ENCODE measurements at regions not wholly inside any gene's neighbourhood (a gene's known extent, or its start where the extent isn't known, plus 50 kb on each side); places are given as distances from the start of the nearest gene placed in this dataset.

DNA sequence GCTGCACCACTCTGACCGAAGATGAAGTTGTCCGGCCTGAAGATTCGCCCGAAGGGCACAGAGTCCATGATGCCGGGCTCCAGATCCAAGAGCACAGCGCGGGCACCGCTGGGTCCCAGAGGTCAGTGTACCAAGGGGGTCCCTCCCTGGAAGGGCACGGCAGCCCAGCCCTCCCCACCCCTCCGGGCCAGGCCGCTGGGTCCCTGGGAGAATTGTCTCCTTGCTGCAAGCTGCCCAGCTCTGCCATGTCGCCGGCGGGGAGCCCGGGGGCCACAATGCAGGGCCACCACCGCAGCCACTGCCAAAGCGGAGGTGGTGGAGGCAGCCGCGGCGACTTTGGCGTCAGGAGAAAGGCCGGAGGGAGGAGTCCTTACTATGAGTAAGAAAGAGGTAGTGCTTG, 189.5 kb upstream of the CYRIA start:
- Histone ChIP-seq H3K27ac (no peak overlapping the region), H3K36me3 (replicated peaks; ENCODE audit: insufficient read depth, low read depth) (no peaks in the 10 kb centered on the region), H4K20me1 (ENCODE audit: insufficient read depth, poor library complexity, severe bottlenecking) (no peaks in the 10 kb centered on the region), H3K4me3 (no peak overlapping the region), H3K4me1 (ENCODE audit: insufficient read depth) (no peaks in the 10 kb centered on the region), H3K9me3 (ENCODE audit: low read depth) (no peaks in the 10 kb centered on the region), H3K27me3 (no peaks in the 10 kb centered on the region), H3K79me2 (no peaks in the 10 kb centered on the region), H3K9me2 (replicated peaks; ENCODE audit: insufficient read depth) (no peaks in the 10 kb centered on the region), H3K4me2 (no peak overlapping the region), H2AFZ (no peak overlapping the region)
- no peak for DNase-seq (ENCODE audit: low spot score)
- whole genome bisulfite sequencing (ENCODE audit: low lambda C conversion rate, missing lambda C conversion rate), result 97% methylated on average over 19 of the region's 22 CpGs
- TF ChIP-seq EZH2phosphoT487 (IDR thresholded peaks at IDR 0.05; ENCODE audit: low read depth, severe bottlenecking, unreplicated experiment) (no peak), EZH2 (IDR thresholded peaks at IDR 0.05; ENCODE audit: borderline replicate concordance) (no peak)
- TF ChIP-seq, protein P1, sequence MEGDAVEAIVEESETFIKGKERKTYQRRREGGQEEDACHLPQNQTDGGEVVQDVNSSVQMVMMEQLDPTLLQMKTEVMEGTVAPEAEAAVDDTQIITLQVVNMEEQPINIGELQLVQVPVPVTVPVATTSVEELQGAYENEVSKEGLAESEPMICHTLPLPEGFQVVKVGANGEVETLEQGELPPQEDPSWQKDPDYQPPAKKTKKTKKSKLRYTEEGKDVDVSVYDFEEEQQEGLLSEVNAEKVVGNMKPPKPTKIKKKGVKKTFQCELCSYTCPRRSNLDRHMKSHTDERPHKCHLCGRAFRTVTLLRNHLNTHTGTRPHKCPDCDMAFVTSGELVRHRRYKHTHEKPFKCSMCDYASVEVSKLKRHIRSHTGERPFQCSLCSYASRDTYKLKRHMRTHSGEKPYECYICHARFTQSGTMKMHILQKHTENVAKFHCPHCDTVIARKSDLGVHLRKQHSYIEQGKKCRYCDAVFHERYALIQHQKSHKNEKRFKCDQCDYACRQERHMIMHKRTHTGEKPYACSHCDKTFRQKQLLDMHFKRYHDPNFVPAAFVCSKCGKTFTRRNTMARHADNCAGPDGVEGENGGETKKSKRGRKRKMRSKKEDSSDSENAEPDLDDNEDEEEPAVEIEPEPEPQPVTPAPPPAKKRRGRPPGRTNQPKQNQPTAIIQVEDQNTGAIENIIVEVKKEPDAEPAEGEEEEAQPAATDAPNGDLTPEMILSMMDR (IDR thresholded peaks at IDR 0.05; ENCODE audit: poor library complexity), result no peak

DNA sequence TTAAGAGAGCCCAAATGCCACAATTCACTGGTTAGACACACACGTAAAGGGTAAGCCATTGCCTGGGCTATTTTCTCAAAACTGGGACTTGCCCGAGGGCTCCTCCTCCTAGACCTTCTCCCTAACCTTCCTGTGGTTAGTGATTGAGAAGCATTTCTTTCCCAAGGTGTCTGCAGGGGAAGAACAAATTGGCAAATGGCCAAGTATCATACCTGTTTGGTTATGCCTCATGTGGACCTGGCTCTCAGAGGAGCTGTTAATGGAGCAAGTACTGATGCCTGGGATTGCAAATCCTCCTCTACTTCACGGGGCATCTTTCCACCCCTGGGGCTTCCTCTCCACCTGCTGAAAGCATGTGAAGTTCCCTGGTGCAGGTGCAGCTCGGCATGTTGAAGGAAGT, 187.5 kb upstream of the CYRIA start:
- no peaks in the 10 kb centered on the region for H3K9me3 ChIP-seq (ENCODE audit: low read depth)
- H4K20me1 ChIP-seq (ENCODE audit: insufficient read depth, poor library complexity, severe bottlenecking), result no peaks in the 10 kb centered on the region
- H3K4me3 ChIP-seq, result no peak overlapping the region
- no peak overlapping the region for H3K4me2 ChIP-seq
- DNase-seq (ENCODE audit: low spot score), result no peak
- H3K79me2 ChIP-seq, result no peaks in the 10 kb centered on the region
- H3K4me1 ChIP-seq (ENCODE audit: insufficient read depth), result no peaks in the 10 kb centered on the region
- WGBS (ENCODE audit: low lambda C conversion rate, missing lambda C conversion rate), result 90% methylated on average over 4 of the region's 4 CpGs
- H3K27ac ChIP-seq, result no peak overlapping the region
- no peak overlapping the region for H2AFZ ChIP-seq
- H3K27me3 ChIP-seq, result no peaks in the 10 kb centered on the region
- TF ChIP-seq, protein P1 (IDR thresholded peaks at IDR 0.05; ENCODE audit: poor library complexity), result no peak
- TF ChIP-seq EZH2phosphoT487 (IDR thresholded peaks at IDR 0.05; ENCODE audit: low read depth, severe bottlenecking, unreplicated experiment) (no peak), EZH2 (IDR thresholded peaks at IDR 0.05; ENCODE audit: borderline replicate concordance) (no peak)
- H3K36me3 ChIP-seq (replicated peaks; ENCODE audit: insufficient read depth, low read depth), result no peaks in the 10 kb centered on the region
- H3K9me2 ChIP-seq (replicated peaks; ENCODE audit: insufficient read depth), result no peaks in the 10 kb centered on the region

DNA sequence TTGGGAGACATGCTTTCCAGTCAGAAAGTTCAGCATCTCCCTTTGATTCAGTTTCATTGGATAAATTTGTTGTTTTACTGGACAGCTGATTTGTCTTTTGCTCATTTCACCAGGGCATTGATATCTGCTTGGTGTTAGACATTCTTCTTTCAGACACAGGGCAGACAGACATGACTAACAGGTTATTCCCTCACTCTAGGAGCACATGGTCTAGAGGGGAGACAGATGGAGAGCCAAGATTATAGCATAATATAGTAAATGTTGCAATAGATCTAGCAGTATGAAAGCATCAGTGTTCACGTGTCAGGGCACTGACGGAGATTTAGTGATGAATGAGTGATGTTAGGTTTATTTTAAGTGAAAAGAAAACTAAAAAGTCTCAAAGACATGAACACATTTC, 187.0 kb upstream of the CYRIA start:
- no peak for DNase-seq (ENCODE audit: low spot score)
- Histone ChIP-seq H4K20me1 (ENCODE audit: insufficient read depth, poor library complexity, severe bottlenecking) (no peaks in the 10 kb centered on the region), H3K36me3 (replicated peaks; ENCODE audit: insufficient read depth, low read depth) (no peaks in the 10 kb centered on the region), H3K79me2 (no peaks in the 10 kb centered on the region), H3K27me3 (no peaks in the 10 kb centered on the region), H3K9me2 (replicated peaks; ENCODE audit: insufficient read depth) (no peaks in the 10 kb centered on the region), H3K27ac (no peak overlapping the region), H3K4me1 (ENCODE audit: insufficient read depth) (no peaks in the 10 kb centered on the region), H3K4me3 (no peak overlapping the region), H3K9me3 (ENCODE audit: low read depth) (no peaks in the 10 kb centered on the region), H3K4me2 (no peak overlapping the region), H2AFZ (no peak overlapping the region)
- no peak for TF ChIP-seq EZH2 (IDR thresholded peaks at IDR 0.05; ENCODE audit: borderline replicate concordance)
- TF ChIP-seq, protein P1 (IDR thresholded peaks at IDR 0.05; ENCODE audit: poor library complexity), result no peak
- TF ChIP-seq EZH2phosphoT487 (IDR thresholded peaks at IDR 0.05; ENCODE audit: low read depth, severe bottlenecking, unreplicated experiment), result no peak
- WGBS (ENCODE audit: low lambda C conversion rate, missing lambda C conversion rate), result 87% methylated on average over 2 of the region's 2 CpGs

DNA sequence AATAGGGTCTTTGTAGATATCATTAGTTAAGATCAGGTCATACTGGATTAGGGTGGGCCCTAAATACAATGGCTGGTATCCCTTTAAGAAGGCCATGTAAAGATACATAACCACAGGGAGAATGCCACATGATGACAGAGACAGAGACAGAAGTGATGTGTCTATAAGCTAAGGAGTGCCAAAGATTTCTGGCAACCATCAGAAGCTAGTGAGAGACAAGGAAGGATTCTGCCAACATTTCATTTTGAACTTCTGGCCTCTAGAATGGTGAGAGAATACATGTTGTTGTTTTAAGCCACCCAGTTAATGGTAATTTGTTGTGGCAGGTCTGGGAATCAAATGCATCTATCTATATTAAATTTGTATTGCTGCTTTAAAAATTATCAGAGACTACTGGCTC, 185.5 kb upstream of the CYRIA start:
- no peaks in the 10 kb centered on the region for H3K79me2 ChIP-seq
- no peak for DNase-seq (ENCODE audit: low spot score)
- no peaks in the 10 kb centered on the region for H3K27me3 ChIP-seq
- no peak overlapping the region for H3K27ac ChIP-seq
- H3K36me3 ChIP-seq (replicated peaks; ENCODE audit: insufficient read depth, low read depth), result no peaks in the 10 kb centered on the region
- H3K4me2 ChIP-seq, result no peak overlapping the region
- no peaks in the 10 kb centered on the region for H4K20me1 ChIP-seq (ENCODE audit: insufficient read depth, poor library complexity, severe bottlenecking)
- no peak overlapping the region for H3K4me3 ChIP-seq
- no peaks in the 10 kb centered on the region for H3K4me1 ChIP-seq (ENCODE audit: insufficient read depth)
- H2AFZ ChIP-seq, result no peak overlapping the region
- H3K9me3 ChIP-seq (ENCODE audit: low read depth), result no peaks in the 10 kb centered on the region
- TF ChIP-seq EZH2phosphoT487 (IDR thresholded peaks at IDR 0.05; ENCODE audit: low read depth, severe bottlenecking, unreplicated experiment), result no peak
- no peak for TF ChIP-seq EZH2 (IDR thresholded peaks at IDR 0.05; ENCODE audit: borderline replicate concordance)
- TF ChIP-seq, protein P1 (IDR thresholded peaks at IDR 0.05; ENCODE audit: poor library complexity), result no peak
- H3K9me2 ChIP-seq (replicated peaks; ENCODE audit: insufficient read depth), result no peaks in the 10 kb centered on the region

Measured in hepatocyte (in vitro differentiated cells).